Common myeloid progenitor, CD34-positive (primary cell): ENCODE measurements at regions not wholly inside any gene's neighbourhood (a gene's known extent, or its start where the extent isn't known, plus 50 kb on each side); places are given as distances from the start of the nearest gene placed in this dataset.

Experiments
- CTCF ChIA-PET: fragments of 350-600 bp; sonication (Branson Sonifier 250); formaldehyde crosslinking; loops from one replicate; lab custom pipeline; 2021; ENCODE audit warnings: antibody characterized with exemption; lab: Charles Lee
- POLR2A ChIA-PET: fragments of 350-600 bp; sonication (Branson Sonifier 250); formaldehyde crosslinking; loops from one replicate; lab custom pipeline; 2021; ENCODE audit warnings: antibody characterized with exemption; lab: Charles Lee
- DNase-seq, 3 donors: peaks; one replicate each; pipeline versions ENCODE4 v3.0.0 to v3.0.0-alpha.2; 2013
- H3K27ac ChIP-seq, 2 experiments: 1 replicate in 1 of 2; 2 replicates in 1 of 2; pipeline ENCODE4 v1.7.0; 2013; ENCODE audit warnings: inconsistent platforms in 2 of 2, low read length in 2 of 2, mild to moderate bottlenecking in 2 of 2, low read depth in 1 of 2, moderate library complexity in 1 of 2; ENCODE audit not compliant: severe bottlenecking in 2 of 2, insufficient read depth in 1 of 2, poor library complexity in 1 of 2
- H3K27me3 ChIP-seq, 5 experiments: replicated peaks in 2 of 5; 1 replicate in 3 of 5; 2 replicates in 2 of 5; pipeline versions ENCODE4 v1.6.1 to v1.7.0; 2013; ENCODE audit warnings: low read length in 4 of 5, mild to moderate bottlenecking in 2 of 5, moderate library complexity in 2 of 5, inconsistent platforms in 1 of 5; ENCODE audit not compliant: insufficient read depth in 5 of 5, control insufficient read depth in 4 of 5
- H3K36me3 ChIP-seq, 4 experiments: 1 replicate in 2 of 4; 2 replicates in 2 of 4; pipeline versions ENCODE4 v1.6.1 to v1.7.0; 2013; ENCODE audit warnings: low read length in 3 of 4, control low read depth in 1 of 4, mild to moderate bottlenecking in 1 of 4; ENCODE audit not compliant: control insufficient read depth in 4 of 4, insufficient read depth in 4 of 4
- H3K4me1 ChIP-seq, 4 experiments: 1 replicate in 3 of 4; 2 replicates in 1 of 4; pipeline versions ENCODE4 v1.6.1 to v1.7.1; 2013; ENCODE audit warnings: low read length in 3 of 4, mild to moderate bottlenecking in 3 of 4, control low read depth in 1 of 4, inconsistent platforms in 1 of 4, moderate library complexity in 1 of 4; ENCODE audit not compliant: control insufficient read depth in 4 of 4, insufficient read depth in 4 of 4; ENCODE audit errors: control extremely low read depth in 1 of 4
- H3K4me3 ChIP-seq, 7 experiments: 1 replicate in 4 of 7; 2 replicates in 3 of 7; pipeline versions ENCODE4 v1.5.1 to v1.7.0; 2013; ENCODE audit warnings: mild to moderate bottlenecking in 7 of 7, low read length in 6 of 7, moderate library complexity in 6 of 7, inconsistent platforms in 2 of 7, low read depth in 2 of 7, control low read depth in 1 of 7; ENCODE audit not compliant: insufficient read depth in 4 of 7, control insufficient read depth in 1 of 7; ENCODE audit errors: extremely low read depth in 1 of 7
- H3K9me3 ChIP-seq, 5 experiments: 1 replicate in 4 of 5; 2 replicates in 1 of 5; pipeline versions ENCODE4 v1.6.1 to v1.7.1; 2013; ENCODE audit warnings: low read length in 4 of 5, mild to moderate bottlenecking in 2 of 5, inconsistent platforms in 1 of 5, low read depth in 1 of 5, moderate library complexity in 1 of 5; ENCODE audit not compliant: control insufficient read depth in 4 of 5, insufficient read depth in 2 of 5; ENCODE audit errors: control extremely low read depth in 1 of 5
- WGBS: methylation state at CpG from one replicate; pipeline ENCODE4 v1.1.5; 2013; ENCODE audit not compliant: insufficient coverage; 5-methylcytosine and 5-hydroxymethylcytosine counted together

GRCh38 chr1:187310038-187310631 lies 481.4 kb downstream of the PLA2G4A start:
- no peak overlapping the region for H3K27ac ChIP-seq
- no peaks in the 10 kb centered on the region for H3K4me1 ChIP-seq
- ChIA-PET CTCF (no interaction called here), POLR2A (no interaction called here)
- H3K36me3 ChIP-seq: no peaks in the 10 kb centered on the region
- no peak overlapping the region for H3K4me3 ChIP-seq
- DNase-seq: no peak
- WGBS: 67% methylated on average over 3 of the region's 3 CpGs
- no peaks in the 10 kb centered on the region for H3K9me3 ChIP-seq
- no peaks in the 10 kb centered on the region for H3K27me3 ChIP-seq

- POLR2A ChIA-PET: no interaction called here
- Histone ChIP-seq H3K9me3 (no peaks in the 10 kb centered on the region), H3K36me3 (no peaks in the 10 kb centered on the region), H3K27me3 (no peaks in the 10 kb centered on the region), H3K4me1 (no peaks in the 10 kb centered on the region), H3K27ac (no peak overlapping the region), H3K4me3 (no peak overlapping the region)
- CTCF ChIA-PET: no interaction called here
- WGBS: 90% methylated on average over 2 of the region's 2 CpGs
- no peak for DNase-seq
These were observed 484.4 kb downstream of the PLA2G4A start for GRCh38 chr1:187313115-187313514.

- H3K36me3 ChIP-seq: no peaks in the 10 kb centered on the region
- no peaks in the 10 kb centered on the region for H3K27me3 ChIP-seq
- no peak for DNase-seq
- POLR2A ChIA-PET: no interaction called here
- H3K4me3 ChIP-seq: no peak overlapping the region
- no peak overlapping the region for H3K27ac ChIP-seq
- peaks cover 0 to 2% (median 0%) of the 10 kb centered on the region in 5 experiments for H3K9me3 ChIP-seq
- WGBS: no CpG with 5 or more reads among the region's 1 CpG
- CTCF ChIA-PET: no interaction called here
- H3K4me1 ChIP-seq: no peaks in the 10 kb centered on the region
These were observed 497.8 kb downstream of the PLA2G4A start for GRCh38 chr1:187326557-187326956.

GRCh38 chr1:187336441-187337168 lies 507.9 kb downstream of the PLA2G4A start:
- Histone ChIP-seq H3K27me3 (no peaks in the 10 kb centered on the region), H3K4me3 (no peak overlapping the region), H3K27ac (no peak overlapping the region), H3K9me3 (peaks cover 0 to 2% (median 0%) of the 10 kb centered on the region in 5 experiments), H3K36me3 (no peaks in the 10 kb centered on the region), H3K4me1 (no peaks in the 10 kb centered on the region)
- no CpG with 5 or more reads among the region's 2 CpGs for WGBS
- no peak for DNase-seq
- POLR2A ChIA-PET: no interaction called here
- CTCF ChIA-PET: no interaction called here

DNA sequence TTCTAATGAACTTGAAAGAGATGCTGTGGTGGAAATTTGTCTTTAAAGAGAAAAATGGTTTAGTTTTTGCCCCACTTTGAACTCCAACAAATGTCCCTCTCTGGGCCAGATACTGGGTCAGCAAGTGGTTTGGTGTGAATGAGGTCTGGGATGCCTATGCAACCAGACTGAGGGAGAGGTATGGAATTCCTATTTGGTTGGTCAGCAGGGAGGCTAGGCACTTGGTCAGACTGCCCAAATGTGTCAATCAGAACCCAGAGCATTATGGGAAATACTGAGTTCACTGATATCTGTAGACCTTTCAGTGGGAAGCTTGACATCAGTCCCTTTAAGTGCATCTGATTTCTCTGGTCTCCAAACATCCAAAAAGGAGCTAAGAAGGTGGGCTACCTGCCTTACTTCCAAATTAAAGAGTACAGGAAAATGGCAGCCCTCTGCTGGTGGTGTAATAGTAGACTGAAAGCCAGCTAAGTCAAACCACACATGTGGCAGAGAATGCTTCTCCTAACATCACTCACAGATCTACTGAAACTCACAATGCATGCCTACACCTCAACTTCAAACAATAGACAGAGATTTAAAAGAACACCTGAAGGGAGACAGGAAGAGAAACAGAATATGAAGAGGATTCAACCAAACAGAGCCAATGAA lies 510.1 kb downstream of the PLA2G4A start:
- H3K36me3 ChIP-seq: no peaks in the 10 kb centered on the region
- H3K4me1 ChIP-seq: no peaks in the 10 kb centered on the region
- DNase-seq: no peak
- no peak overlapping the region for H3K4me3 ChIP-seq
- ChIA-PET POLR2A (no interaction called here), CTCF (no interaction called here)
- no peaks in the 10 kb centered on the region for H3K9me3 ChIP-seq
- H3K27me3 ChIP-seq: no peaks in the 10 kb centered on the region
- H3K27ac ChIP-seq: no peak overlapping the region

- Histone ChIP-seq H3K27ac (no peak overlapping the region), H3K4me3 (no peak overlapping the region), H3K4me1 (no peaks in the 10 kb centered on the region), H3K36me3 (no peaks in the 10 kb centered on the region), H3K27me3 (no peaks in the 10 kb centered on the region), H3K9me3 (no peaks in the 10 kb centered on the region)
- ChIA-PET POLR2A (no interaction called here), CTCF (no interaction called here)
- DNase-seq: no peak
- WGBS: 100% methylated on average over 1 of the region's 5 CpGs
These were observed 513.7 kb downstream of the PLA2G4A start for GRCh38 chr1:187342495-187342894.

- no peak for DNase-seq
- CTCF ChIA-PET: no interaction called here
- Histone ChIP-seq H3K9me3 (no peaks in the 10 kb centered on the region), H3K27ac (no peak overlapping the region), H3K4me3 (no peak overlapping the region), H3K4me1 (no peaks in the 10 kb centered on the region), H3K27me3 (no peaks in the 10 kb centered on the region), H3K36me3 (no peaks in the 10 kb centered on the region)
- POLR2A ChIA-PET: no interaction called here
- WGBS: 69% methylated on average over 2 of the region's 7 CpGs
These were observed 545.3 kb downstream of the PLA2G4A start for GRCh38 chr1:187374082-187374481.
